Stimulated activated CD4-positive, alpha-beta T cell treated with anti-CD3 and anti-CD28 coated beads, Interleukin-2, amount 100 ng/mL, for 48 hours (primary cell): ENCODE measurements at regions not wholly inside any gene's neighbourhood (a gene's known extent, or its start where the extent isn't known, plus 50 kb on each side); places are given as distances from the start of the nearest gene placed in this dataset.

Experiments used
- DNase-seq, 2 donors: peaks; one replicate each; pipeline ENCODE4 v3.0.0-alpha.2; 2020

DNA sequence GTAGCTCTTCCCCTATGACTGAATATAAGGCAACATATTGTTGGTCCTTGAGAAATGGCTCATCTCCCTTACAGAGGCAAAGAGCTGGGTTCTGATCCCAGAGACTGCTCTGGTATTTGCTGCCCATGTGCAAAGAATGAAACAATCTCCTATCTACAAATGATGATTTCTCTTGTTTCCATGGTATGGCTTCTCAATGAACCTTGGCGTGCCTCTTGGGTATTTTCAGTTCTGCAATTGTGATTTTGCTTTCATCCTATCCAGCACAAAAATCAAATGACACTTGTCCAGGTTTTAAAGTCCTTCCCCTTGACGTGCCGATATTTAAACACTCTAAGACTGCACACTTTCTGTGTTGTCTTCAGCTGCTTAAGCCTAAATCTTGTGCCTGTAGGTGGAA lies 109.8 kb upstream of the NR2F2 start:
- no peak for DNase-seq

DNA sequence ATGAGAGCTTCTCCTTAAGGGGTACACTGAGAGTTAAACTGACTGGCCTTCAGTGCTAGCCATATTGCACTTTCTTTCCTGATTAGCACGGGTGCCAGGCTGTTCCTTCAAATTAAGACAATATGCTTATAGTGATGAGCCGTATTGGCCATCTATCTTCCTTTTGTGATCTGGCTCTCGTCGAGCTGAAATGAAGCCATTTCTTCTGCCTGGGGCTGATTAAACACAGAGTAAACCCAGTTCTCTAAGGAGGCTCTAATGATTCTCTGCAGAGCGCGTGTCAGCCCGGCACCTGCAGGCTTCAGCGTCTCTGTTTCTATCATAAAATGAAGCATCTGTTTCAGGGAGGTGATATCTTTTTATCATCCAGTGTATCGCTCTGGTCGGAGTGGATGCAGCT lies 107.5 kb upstream of the NR2F2 start:
- no peak for DNase-seq

DNA sequence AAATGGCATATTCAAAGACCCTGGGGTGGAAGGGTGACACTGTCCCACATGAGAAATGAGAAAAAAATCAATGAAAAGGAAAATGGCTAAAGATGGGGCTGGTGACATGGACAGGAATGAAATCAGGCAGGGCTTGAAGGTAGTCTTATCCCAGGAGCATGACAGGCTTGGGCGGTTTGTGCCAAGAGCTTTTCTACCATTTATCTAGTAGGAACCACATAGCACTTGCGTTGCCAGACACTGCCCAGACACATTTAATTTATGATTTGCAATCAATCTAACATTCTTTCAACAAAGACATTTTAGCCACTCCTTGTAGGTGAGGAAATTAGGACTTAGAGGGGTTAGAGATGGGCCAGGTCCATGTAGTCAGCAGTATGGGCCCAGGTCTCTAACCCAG lies 106.6 kb upstream of the NR2F2 start:
- DNase-seq, result no peak

DNA sequence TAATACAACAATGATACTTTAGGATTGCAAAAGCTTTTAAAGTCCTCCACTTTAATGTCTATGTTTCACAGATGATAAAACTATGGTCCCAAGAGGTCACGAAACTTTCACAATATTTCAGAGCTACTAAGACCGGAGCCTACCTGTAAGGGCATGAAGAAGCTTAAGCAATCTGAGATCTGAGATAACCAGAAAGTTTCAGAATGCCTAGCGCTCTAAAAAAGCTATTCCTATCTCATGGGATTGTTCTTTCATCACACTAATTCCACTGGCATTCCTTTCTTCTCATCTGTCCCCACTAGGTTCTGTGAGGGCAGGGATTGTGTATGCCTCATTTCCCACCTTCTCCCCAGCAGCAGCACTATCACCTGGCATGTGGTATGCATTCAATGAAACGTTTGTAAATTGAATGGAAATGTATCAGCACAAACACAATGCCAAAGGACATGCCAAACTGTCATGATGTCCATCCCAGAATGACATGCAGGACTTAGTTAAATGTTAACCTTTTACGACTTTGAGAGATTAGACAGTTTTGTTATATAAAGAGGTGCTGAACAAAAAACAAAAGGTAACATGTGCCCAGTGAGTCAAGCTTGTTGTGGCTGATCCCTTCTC lies 104.7 kb upstream of the NR2F2 start:
- no peak for DNase-seq

DNA sequence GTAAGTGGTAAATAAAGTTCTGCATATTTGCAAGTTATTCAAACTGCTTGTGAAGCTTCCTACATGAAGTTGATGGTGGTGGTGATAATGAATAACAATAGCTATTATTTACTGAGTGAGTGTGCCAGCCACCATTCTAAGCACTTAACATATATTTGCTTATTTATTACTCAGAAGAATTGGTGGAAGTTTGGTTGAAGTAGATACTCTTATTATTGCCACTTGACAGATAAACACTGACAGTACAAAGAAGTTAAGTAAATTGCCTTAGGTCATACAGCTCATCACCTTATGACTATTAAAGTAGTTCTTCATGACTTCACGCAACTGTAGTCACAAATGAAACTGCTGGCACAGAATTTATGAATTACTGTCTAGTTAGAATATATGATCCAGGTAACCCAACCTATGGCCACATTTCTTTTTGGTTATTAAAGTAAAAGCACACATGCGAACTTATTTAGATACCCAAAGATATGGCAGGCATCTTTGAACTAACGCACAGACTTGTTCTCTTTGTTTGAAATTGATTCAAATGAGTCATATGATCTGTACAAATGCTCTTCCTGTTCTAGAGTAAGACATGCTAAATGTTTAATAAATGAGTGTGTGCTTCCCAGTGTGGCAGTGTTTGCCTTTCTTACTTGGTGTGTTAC lies 99.8 kb upstream of the NR2F2 start:
- DNase-seq, result no peak

DNA sequence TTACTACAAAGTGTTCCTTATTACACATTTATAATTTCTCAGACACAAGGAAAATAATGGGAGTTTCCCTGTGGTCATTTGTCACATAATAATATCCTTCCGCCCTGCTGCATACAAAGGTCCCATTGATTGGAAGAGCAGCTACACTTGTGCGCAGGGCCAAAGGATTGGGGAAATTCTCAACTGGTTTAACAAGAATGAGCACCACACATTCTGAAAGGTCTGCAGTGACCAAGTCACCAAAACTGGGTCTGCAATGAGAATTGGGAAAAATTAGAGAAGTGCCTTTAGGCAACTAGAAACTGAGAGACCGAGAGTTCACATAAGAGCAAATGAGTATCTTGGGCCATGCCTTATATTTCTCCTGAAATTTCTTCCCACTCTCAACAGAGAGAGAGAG lies 98.2 kb upstream of the NR2F2 start:
- no peak for DNase-seq

DNA sequence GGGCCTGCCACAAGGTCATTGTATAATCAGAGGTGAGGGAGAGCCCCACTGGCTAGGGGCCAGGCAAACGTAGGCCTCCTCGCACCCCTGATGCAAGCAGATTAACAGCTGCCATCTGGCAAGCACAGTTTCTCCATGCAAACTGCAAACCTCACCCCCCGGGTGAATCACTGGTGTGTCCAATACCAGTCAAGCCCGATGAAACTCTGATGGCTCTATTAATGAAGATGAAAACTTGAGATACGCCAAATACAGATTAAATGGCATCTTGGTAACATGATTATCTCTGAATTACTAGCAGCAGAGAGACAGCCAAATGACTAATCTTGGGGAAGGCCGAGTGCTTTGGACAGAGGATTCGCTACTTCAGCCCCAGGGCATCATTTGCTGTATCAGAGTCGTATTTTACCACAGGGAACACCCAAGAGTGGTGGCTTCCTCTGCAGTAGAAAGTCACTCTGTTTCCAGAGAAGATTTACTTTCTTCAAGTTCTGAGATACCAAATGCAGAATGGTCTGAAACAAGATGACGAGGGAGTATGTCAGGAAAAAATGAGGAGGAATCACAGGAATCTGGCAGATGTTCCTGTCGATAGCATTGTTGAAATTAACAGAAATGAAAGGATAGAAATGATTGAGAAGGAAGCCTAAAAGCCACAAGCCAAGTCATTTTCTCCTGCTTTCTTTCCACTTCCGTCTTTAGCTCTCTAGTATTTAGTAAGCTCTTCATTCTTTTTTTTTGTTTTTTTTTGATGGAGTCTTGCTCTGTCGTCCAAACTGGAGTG lies 96.2 kb upstream of the NR2F2 start:
- DNase-seq, result no peak

DNA sequence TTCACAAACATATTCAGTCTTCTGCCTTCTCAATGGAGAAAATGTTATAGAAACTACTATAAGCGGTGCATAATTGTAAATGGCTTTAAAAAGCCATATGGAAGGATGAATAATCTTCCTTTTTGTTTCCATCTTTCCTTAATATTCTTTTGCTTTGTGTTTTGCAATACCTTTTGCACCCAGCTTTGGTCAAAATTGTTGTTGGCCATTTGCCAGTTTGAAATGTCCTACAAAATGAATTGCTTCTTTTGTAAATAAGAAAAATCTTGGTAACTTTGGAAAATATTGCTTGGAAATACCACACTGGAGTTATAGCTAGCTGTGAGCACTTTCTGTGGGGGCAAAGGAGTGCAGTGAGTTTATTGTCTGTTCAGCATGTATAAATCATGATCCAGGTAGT lies 93.5 kb upstream of the NR2F2 start:
- DNase-seq, result no peak

DNA sequence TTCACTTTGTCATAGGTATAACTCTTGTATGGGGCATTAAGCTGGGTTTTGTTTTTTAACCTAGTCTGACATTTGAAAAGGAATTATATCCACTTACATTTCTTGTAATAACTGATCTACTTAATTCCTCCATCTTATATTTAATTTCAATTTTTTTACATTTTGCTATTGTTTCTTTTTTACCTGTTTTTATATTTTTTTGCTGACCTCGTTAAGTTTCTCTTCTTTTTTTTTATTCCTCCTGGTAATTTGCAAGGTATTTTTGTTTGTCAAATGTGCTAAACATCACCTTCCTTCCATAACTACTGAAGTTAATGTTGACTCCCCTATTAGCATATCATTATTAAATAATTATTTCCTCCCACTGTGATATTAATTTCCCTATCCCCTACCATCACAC lies 87.7 kb upstream of the NR2F2 start:
- no peak for DNase-seq

DNA sequence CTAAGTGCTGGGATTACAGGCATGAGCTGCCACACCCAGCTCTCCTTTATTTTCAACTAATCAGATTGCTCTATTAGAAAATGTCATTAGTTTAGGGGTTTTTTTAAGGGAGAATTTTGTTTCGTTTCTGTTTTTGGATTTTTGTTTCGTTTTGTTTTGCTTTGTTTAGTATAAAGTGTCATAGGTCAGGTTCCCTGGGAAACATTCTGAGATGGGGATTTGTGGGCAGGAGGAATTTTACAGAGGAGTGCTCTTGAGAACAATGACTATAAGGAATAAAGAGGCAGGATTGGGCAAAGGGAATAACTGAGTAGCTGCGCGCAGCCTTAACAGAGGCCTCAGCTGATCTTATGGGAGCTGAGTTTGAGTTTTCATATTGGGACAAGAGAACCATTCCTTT lies 86.8 kb upstream of the NR2F2 start:
- DNase-seq, result no peak

DNA sequence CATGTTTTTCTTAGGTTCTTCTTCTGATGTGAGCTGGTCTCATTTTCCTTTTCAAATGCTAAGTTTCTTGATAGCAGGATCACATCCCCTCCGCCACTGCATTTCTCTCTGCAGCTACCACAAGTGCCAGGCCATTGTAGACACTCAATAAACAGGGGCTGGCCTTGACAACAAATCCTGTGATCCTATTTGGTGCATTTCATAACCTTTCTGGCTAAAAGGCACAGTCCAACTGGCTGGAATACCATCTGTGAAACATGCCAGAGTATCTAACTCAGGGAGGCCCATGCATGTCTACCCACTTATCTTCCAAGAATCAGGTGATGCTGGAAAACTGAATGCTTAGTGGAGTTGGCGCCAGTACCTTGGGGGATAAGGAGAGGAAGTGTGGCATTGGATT lies 85.2 kb upstream of the NR2F2 start:
- DNase-seq, result no peak

DNA sequence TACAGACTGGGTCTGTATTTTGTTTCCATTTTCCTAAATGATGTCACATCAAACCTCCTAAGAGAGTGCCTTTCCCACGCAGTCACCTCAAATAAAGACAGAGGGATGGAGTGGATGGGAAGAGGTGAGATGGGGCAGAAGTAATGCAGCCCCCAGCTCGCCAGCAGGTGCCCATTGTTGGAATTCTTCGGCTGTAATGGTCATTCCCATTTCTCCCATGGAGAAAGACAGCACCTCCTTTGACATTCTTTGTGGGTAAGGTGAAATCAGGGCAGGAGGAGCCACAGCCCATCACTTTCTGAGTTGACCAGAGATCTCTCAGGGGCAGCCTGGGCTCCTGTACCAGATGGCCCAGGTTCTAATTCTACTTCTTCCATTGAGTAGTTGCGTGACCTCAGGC lies 84.4 kb upstream of the NR2F2 start:
- DNase-seq, result no peak

DNA sequence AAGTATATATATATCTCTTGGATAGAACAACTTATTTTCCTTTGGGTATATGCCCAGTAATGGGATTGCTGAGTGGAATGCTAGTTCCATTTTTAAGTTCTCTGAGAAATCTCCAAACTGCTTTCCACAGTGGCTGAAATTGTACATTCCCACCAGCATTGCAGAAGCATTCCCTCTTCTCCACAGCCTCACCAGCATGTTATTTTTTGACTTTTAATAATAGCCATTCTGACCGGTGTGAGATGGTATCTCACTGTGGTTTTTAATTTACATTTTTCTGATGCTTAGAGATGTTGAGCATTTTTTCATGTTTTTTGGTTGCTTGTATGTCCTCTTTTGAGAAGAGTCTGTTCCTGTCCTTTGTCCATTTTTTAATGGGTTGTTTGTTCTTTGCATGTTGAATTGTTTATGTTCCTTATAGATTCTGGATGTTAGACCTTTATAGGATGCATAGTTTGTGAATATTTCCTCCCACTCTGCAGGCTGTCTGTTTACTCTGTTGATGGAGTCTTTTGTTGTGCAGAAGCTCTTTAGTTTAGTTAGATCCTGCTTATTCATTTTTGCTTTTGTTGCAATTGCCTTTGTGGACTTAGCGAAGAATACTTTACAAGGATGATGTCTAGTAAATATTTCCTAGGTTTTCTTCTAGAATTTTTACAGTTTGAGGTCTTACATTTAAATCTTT lies 82.7 kb upstream of the NR2F2 start:
- no peak for DNase-seq

DNA sequence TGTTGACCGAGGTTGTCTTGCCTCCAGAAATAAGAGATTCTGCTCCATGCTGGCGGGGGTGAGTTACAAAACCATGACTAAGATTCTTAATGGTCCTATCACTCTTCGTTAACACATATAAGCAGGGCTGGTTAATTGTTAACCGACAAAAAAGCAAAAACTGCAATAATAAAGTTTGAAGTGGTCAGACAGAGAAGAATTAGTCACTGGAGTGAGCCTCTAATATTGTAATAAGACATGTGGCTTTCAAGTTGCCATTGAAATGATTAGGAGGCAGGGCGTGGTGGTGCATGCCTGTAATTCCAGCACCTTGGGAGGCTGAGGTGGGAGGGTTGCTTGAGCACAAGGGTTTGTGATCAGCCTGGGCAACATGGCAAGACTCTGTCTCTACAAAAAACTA lies 78.4 kb upstream of the NR2F2 start:
- no peak for DNase-seq

DNA sequence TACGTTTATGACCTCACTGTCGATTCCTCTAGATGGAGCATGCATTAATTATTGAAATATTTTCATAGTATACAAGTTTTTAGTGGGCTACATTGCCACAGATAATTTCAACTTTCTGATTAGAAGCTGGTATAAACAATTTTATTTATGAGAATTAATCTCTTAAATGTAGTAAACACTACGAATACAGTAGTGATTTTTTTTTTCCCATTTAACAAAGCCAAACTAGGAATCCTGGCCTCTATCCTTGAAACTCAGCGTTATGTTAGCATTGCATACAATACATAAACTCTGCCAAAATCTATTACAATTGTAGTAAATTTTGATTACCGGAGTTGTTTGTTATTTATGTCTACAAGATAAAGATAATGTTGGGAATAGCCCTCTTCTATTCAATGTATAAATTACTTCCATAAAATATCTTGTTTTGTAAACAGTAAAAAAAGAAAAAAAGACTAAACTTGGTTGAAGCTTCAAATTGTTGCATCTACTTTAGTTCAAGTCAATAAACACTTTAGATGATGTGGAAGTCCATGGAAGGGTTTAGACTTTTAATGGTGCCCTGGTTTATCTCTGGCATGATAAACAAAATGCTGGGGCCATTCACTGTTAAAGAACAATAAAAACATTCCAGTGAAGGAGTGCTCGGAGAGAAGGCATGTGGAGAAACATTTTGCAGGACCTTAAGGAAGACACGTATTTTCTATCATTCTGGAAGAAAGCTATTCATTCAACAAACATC lies 77.3 kb upstream of the NR2F2 start:
- no peak for DNase-seq

DNA sequence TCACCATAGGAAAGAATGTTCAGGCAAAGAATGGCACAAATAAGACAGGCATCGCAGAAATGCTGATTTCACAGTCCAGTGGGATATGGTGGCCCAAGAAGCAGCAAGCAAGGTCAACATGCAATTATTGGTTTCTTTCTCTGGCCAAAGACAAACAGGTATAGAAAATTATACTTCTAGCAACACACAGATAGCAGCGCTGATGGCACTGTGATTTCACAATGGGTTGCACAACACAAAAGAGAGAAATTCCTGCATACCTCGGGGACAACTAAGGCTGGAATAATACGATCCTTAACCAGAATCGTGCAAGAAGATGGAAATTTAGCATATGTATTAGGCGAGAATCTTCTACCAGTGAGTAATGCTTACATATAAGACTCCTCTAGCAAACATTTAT lies 76.3 kb upstream of the NR2F2 start:
- DNase-seq, result no peak

DNA sequence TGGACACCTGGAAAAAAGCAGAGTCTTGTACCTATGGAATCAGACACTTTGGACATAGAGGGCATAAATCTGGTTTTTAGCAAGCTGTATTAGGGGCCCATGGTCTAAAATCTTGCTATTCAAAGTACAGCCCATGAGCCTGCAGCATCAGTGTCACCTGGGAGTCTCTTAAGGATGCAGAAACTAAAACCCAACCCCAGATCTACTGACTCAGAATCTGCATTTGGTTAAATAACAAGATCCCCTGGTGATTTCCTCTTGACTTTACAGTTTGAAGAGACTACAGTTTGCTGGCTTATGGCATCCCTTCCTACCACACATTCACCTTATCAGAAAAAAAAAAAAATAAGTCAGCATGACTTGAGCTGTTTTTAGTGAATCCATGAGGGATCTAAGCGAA lies 74.9 kb upstream of the NR2F2 start:
- DNase-seq, result no peak

DNA sequence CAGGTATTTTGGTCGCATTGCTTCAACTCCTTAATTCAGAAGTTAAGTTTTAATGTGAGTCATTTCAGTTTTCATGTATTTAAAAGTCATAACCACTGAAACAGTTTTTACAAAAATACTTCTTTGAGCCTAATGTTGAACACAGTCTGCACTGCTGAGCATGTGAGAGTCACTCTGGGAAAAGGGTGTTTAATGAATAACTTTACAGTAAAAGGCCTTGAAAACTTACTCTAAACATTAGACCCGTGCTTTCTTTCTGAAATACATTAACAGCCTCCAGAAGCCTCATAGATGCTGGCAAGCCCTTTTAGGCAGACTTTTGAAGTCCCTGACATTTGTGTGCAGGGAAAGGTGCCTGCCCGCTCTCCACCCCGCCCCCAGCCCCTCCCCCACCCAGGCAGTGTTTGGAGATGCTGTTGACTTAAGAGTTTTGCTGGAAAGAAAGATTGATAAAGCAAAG lies 68.9 kb upstream of the NR2F2 start:
- DNase-seq, result no peak

DNA sequence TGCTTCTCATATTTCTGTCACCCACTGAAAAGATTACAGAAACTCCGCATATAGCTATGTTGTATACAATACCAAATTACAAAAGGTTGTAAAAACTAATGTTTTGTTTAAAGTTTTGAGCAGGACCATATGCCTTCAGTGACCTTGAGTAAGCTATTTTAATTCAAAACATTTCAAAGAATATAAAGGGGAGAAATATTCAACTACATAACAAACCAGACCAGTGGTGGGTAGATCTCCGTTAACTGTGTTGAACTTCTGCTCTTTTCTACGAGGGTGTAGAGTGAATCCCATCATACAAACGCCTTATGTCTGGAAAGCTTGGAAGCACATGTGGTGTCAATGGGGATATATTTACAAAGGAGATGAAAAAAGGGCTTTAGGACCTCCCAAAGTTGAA lies 68.4 kb upstream of the NR2F2 start:
- DNase-seq, result no peak

DNA sequence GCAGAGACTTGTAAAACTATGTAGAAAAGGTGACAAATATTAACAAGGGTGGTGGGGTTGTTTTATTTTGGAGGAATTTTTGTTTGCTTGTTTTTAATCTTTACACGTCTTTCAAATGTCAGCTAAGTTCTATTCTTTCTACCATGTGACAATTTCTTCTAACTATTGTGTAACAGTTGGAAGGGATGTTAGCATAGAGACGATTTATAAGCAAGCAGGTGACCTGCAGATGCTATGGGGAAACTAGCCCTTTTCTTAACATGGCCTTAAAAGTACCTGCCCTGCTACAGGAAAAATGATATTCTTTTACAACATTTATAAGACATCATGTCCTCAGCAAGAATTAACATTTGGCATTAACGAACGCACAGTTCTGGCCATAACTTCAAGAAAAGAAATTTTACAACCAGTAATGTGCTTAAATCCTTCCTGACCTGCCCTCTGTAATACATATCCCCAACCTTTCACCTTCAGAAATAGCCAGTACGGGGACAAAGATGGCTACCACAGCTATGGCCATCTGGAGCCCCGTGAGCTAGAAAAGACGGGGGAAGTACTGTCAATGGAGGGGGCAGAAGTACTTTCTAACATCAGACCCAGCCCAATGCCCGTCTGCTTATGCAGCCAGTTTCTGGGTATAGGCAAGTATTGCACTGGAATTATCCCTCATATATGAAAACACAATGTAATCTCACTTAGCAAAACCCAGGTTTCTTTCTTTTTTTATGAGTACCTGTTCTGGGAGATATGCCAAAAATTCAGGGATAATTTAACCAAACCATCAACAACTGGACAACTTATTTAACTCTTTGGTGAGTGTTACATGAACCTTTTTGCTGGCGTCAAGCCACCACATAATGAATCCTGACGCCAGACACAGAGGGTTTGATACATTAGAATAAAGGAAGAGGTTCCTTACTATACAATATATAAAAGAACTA lies 67.7 kb upstream of the NR2F2 start:
- no peak for DNase-seq

DNA sequence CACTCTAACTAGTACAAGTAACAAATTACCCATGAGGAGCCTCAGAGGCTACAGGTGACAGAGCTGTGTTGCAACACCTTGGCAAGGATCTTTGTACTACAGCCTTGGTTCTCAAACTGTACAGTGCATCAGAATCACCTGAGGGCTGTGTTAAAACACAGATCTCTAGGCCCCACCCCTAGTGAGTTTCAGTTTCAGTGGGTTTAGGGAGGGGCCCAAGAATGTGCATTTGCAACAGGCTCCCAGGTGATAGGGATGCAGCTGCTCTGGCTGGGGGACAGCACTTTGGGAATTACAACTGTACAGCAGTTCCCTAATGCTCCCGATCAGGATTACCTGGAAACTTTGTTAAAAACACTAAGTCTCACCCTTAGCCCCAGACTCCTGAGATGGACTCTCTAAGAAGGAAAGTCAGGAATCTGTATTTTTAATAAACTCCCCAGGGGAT lies 66.1 kb upstream of the NR2F2 start:
- DNase-seq, result no peak
